ENCODE measurements at regions not wholly inside any gene's neighbourhood (a gene's known extent, or its start where the extent isn't known, plus 50 kb on each side); places are given as distances from the start of the nearest gene placed in this dataset.

DNA sequence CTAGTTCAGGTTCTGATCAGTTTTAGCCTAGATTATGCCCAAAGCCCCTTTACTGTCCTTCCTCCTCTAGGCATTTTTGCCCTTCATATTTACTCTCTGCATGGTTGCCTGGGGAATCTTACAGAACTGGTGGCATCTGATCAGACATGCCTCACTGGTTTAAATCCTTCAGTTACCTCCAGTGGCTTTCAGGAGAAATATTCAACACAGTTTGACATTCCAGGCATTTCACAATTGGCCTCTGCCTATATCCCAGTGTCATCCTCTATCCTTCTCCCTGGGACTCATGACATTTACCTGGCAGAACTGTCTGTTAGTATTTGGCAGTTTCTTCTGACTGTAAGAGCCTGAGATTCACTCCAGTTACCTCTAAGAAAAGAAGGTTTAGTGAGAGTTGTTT is 152.9 kb upstream of the MEIS1 start:
- H3K36me3 ChIP-seq: no peaks in the 10 kb centered on the region
- no peak overlapping the region for H3K27ac ChIP-seq
- no peak overlapping the region for H3K4me3 ChIP-seq (ENCODE audit: low read depth, low read length)
- peaks cover 77% of the 10 kb centered on the region for H3K27me3 ChIP-seq (ENCODE audit: insufficient read depth, low read depth, severe bottlenecking)
- no peak for DNase-seq
- no peaks in the 10 kb centered on the region for H3K9me3 ChIP-seq (ENCODE audit: severe bottlenecking)
- TF ChIP-seq, protein P1, sequence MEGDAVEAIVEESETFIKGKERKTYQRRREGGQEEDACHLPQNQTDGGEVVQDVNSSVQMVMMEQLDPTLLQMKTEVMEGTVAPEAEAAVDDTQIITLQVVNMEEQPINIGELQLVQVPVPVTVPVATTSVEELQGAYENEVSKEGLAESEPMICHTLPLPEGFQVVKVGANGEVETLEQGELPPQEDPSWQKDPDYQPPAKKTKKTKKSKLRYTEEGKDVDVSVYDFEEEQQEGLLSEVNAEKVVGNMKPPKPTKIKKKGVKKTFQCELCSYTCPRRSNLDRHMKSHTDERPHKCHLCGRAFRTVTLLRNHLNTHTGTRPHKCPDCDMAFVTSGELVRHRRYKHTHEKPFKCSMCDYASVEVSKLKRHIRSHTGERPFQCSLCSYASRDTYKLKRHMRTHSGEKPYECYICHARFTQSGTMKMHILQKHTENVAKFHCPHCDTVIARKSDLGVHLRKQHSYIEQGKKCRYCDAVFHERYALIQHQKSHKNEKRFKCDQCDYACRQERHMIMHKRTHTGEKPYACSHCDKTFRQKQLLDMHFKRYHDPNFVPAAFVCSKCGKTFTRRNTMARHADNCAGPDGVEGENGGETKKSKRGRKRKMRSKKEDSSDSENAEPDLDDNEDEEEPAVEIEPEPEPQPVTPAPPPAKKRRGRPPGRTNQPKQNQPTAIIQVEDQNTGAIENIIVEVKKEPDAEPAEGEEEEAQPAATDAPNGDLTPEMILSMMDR (IDR thresholded peaks at IDR 0.05; ENCODE audit: low read depth, low read length): no peak

DNA sequence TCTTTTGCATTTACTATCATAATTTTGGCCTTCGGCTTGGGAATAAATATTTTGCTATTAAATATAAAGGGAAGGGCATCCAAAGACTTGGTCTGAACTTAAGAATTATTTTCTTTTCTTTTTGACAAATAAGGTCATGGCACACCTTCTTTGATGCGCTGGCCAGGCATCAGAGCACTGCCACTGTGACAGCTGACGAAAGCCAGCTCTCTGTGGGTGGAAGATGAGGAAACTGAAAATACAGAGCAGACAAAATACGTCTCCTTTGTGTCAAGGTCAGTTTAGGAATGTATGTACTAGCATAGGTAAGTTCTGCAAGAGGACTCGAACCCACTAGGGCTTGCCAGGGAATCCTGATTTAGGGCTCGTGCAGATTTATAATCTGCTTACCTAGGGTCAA is 155.9 kb upstream of the MEIS1 start:
- DNase-seq: no peak
- Histone ChIP-seq H3K9me3 (ENCODE audit: severe bottlenecking) (no peaks in the 10 kb centered on the region), H3K4me3 (ENCODE audit: low read depth, low read length) (no peak overlapping the region), H3K27ac (no peak overlapping the region), H3K27me3 (ENCODE audit: insufficient read depth, low read depth, severe bottlenecking) (peaks cover 82% of the 10 kb centered on the region), H3K36me3 (no peaks in the 10 kb centered on the region)
- TF ChIP-seq, protein P1 (IDR thresholded peaks at IDR 0.05; ENCODE audit: low read depth, low read length): no peak

DNA sequence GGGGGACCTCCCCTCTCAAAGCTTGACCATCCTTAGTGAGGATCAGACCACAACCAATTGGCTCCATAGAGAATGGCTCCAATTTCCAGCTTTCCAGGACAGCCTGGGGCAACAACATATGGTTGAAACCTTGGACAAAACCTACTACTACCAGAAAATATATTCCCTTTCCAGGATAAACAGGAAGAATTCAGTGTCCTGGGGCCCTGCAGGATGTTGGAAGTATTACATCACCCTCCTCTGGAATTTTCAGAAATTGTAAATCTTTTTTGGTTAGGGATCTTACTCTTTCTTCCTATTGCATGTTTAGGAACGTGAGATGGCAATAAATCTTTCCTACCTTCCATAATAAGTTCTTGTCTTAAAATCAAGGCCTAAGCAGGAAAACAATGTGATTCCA is 158.9 kb upstream of the MEIS1 start:
- no peak overlapping the region for H3K27ac ChIP-seq
- no peak overlapping the region for H3K4me3 ChIP-seq (ENCODE audit: low read depth, low read length)
- TF ChIP-seq, protein P1 (IDR thresholded peaks at IDR 0.05; ENCODE audit: low read depth, low read length): no peak
- no peak for DNase-seq
- no peaks in the 10 kb centered on the region for H3K36me3 ChIP-seq
- no peaks in the 10 kb centered on the region for H3K9me3 ChIP-seq (ENCODE audit: severe bottlenecking)
- H3K27me3 ChIP-seq (ENCODE audit: insufficient read depth, low read depth, severe bottlenecking): peaks cover 87% of the 10 kb centered on the region

DNA sequence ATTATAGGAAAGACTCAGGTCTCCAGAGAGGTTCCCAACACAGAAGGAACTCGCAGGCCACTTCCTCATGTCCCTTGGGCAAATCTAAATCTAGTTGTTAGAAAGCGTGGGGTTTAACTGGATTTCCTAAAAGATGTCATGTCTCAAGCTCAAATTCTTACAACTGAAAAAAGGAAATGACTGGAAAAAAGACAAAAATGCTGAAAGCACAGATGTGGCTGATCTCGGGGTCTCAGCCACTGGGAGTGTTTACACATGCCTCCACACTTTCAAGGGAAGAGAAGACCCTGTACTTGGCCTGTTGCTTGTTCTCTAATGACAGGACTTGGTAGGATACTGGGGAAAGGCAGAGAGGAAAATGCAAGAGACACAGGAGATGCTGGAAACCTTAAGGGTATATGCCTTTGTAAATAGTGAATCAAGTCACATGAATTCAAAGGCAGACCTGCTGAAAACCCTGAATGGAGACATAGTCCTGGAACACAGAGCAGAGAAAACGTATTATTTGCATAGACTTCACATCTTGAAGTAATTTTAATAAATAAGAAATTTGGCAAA is 160.9 kb upstream of the MEIS1 start:
- Histone ChIP-seq H3K9me3 (ENCODE audit: severe bottlenecking) (no peaks in the 10 kb centered on the region), H3K27ac (no peak overlapping the region), H3K4me3 (ENCODE audit: low read depth, low read length) (no peak overlapping the region), H3K27me3 (ENCODE audit: insufficient read depth, low read depth, severe bottlenecking) (peaks cover 87% of the 10 kb centered on the region), H3K36me3 (no peaks in the 10 kb centered on the region)
- no peak for DNase-seq
- TF ChIP-seq, protein P1 (IDR thresholded peaks at IDR 0.05; ENCODE audit: low read depth, low read length): no peak

DNA sequence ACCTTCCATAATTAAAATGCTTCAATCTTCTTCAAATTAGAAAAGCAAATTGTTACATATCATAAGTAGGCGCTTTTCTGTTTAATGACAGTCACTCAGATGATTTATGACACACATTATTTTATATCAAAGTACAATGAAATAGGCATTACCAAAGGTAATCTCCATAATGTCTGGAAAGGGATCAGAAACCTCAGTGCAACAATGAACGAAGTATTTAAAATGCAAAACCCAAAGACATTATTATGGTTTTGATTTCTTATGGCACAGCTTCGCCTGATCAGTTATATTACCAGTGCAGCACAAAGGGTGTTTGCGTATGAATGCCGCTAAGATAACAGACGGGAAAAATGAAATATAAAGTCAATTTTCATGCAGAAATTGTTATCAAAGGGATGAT is 162.2 kb upstream of the MEIS1 start:
- peaks cover 79% of the 10 kb centered on the region for H3K27me3 ChIP-seq (ENCODE audit: insufficient read depth, low read depth, severe bottlenecking)
- TF ChIP-seq, protein P1 (IDR thresholded peaks at IDR 0.05; ENCODE audit: low read depth, low read length): no peak
- H3K27ac ChIP-seq: no peak overlapping the region
- H3K36me3 ChIP-seq: no peaks in the 10 kb centered on the region
- no peaks in the 10 kb centered on the region for H3K9me3 ChIP-seq (ENCODE audit: severe bottlenecking)
- DNase-seq: no peak
- no peak overlapping the region for H3K4me3 ChIP-seq (ENCODE audit: low read depth, low read length)

DNA sequence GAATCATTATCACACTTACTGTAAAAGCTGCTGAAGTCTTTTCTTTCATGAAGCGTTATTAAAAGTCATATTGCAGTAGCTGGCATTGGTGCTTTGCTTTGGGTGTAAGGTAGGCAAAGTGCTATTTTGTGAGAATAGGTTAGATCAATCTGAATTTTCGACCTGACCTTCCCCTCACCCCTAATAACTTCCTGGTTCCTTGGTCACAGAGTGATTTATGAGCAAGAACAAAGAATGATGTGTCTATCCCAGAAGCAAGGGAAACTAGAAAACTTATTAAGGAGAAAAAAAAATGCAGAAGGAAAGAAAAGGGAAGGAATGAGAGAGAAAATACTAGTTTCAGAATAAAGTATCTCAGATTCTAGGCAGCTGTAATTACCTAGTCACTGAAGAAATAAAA is 163.1 kb upstream of the MEIS1 start:
- no peaks in the 10 kb centered on the region for H3K9me3 ChIP-seq (ENCODE audit: severe bottlenecking)
- TF ChIP-seq, protein P1 (IDR thresholded peaks at IDR 0.05; ENCODE audit: low read depth, low read length): no peak
- DNase-seq: no peak
- no peaks in the 10 kb centered on the region for H3K36me3 ChIP-seq
- peaks cover 82% of the 10 kb centered on the region for H3K27me3 ChIP-seq (ENCODE audit: insufficient read depth, low read depth, severe bottlenecking)
- H3K27ac ChIP-seq: no peak overlapping the region
- no peak overlapping the region for H3K4me3 ChIP-seq (ENCODE audit: low read depth, low read length)

Measured in WERI-Rb-1 (cell line).